Urinary bladder (tissue), 3 donors: ENCODE measurements at regions not wholly inside any gene's neighbourhood (a gene's known extent, or its start where the extent isn't known, plus 50 kb on each side); places are given as distances from the start of the nearest gene placed in this dataset.
A peak's percentile ranks its signal among the peaks of the same experiment; 100 is the strongest.

Experiments used
- DNase-seq: peaks from one replicate; pipeline ENCODE4 v3.0.0-alpha.2; 2015; ENCODE audit errors: extremely low spot score
- H3K27ac ChIP-seq: one replicate; pipeline ENCODE4 v1.5.1; 2013; ENCODE audit warnings: low read depth, mild to moderate bottlenecking, moderate library complexity
- H3K36me3 ChIP-seq: one replicate; pipeline ENCODE4 v1.6.1; 2013; ENCODE audit warnings: mild to moderate bottlenecking, moderate library complexity; ENCODE audit not compliant: insufficient read depth
- H3K4me1 ChIP-seq: one replicate; pipeline ENCODE4 v1.6.1; 2013; ENCODE audit warnings: mild to moderate bottlenecking, moderate library complexity; ENCODE audit not compliant: insufficient read depth
- H3K4me3 ChIP-seq: one replicate; pipeline ENCODE4 v1.5.1; 2013; ENCODE audit warnings: low read depth, low read length
- WGBS: extraction: QIAGEN DNeasy Blood & Tissue Kit; methylation state at CpG from one replicate; pipeline ENCODE4 v1.1.7; 2013; 5-methylcytosine and 5-hydroxymethylcytosine counted together
- donor health status: healthy with polysubstance abuse.
- donor health status: healthy.

DNA sequence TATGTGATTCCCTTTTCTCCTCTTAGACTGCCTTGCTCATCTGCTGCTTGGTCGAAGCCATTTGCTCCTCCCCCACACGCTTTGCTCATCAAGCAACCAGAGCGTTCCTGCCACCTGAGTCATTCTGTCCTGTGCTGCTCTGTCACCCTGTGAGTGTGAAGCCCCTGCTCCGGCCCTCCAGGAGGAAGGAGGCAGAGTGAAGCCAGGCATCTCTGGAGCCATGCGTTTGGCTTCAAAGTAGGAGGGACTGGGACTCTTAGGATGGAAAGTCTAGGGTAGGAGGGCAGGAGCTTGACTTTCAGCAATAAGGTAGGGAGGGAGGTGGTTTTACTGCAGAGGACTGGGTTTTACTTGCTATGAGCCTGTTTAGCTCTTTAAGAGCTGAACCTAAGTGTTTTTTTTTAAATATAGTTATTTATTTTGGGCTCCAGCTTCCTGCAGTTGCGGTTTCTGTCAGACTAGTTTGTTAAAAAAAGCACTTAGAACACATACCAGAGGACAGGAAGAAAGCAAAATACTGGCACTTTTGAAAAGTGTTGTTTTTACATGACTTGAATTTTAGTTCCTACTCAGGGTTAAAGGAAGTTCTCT, 63.6 kb downstream of the SPINK2 start:
- no peaks in the 10 kb centered on the region for H3K36me3 ChIP-seq
- no peak overlapping the region for H3K4me3 ChIP-seq
- 37% methylated on average over 6 of the region's 6 CpGs for WGBS
- peaks cover 2% of the 10 kb centered on the region for H3K4me1 ChIP-seq
- no peak overlapping the region for H3K27ac ChIP-seq
- DNase-seq: peak; percentile 48

DNA sequence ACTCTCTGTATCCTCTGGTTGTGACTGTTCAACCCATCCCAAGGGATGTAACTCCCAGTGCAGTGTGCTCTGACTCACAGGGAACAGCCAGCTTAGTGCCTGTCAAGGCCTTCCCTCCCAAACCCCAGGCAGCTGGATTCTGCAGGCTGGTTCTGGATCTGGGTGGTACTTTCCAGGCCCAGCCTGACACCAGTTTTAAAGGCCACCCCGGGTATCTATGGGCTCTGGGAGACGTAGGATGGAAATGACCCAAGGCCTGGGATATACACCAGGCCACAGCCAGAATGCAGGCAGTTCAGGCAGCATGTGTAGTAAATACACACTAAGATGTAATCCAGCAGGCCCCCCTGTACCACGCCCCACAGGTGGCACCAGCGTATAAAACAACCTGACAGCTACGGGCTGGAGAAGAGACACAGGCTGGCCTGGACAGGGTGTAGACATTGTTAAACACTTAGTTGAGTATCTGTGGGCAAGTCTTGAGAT, 64.2 kb downstream of the SPINK2 start:
- 67% methylated on average over 5 of the region's 5 CpGs for WGBS
- DNase-seq: no peak
- Histone ChIP-seq H3K4me1 (peaks cover 2% of the 10 kb centered on the region), H3K27ac (peak overlapping the region; percentile 87), H3K36me3 (no peaks in the 10 kb centered on the region), H3K4me3 (no peak overlapping the region)

DNA sequence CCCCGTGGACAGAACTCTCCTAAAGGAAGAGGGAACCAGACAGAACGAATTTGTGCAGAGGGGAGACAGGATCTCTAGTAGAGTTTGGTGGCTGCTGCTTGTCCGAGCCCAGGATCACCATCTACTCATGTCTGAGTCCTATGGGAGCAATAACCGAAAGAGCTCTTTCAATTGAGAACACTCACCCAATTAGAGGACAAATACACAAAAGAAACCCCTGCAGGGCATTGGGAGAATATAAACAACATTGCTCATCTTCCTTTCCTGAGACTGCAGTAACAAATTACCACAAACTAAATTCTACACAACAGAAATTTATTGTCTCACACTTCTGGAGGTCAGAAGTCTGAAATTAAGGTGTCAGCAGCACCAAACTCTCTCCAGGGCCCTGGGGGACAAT, 65.6 kb downstream of the SPINK2 start:
- Histone ChIP-seq H3K27ac (no peak overlapping the region), H3K4me3 (no peak overlapping the region), H3K36me3 (no peaks in the 10 kb centered on the region), H3K4me1 (peaks cover 2% of the 10 kb centered on the region)
- DNase-seq: no peak
- WGBS: 76% methylated on average over 4 of the region's 4 CpGs

DNA sequence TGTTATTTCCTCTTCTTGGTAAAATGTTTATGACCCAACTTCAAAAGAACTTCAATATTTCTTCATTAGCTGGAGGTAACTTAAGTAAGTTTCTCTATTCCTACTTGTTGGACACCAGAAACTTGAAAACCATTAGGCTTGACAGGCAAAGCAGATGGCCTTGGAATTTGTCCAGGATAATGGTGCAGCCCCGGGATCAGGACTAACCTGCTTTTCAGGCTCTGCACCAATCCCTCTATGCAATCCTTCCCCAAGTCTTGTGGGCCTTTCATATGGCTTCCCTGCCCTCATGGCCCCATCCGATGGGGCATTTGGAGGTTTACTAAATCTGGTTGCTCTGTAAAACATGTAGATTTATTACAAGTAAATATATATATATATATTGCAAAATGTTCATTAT, 68.5 kb downstream of the SPINK2 start:
- Histone ChIP-seq H3K27ac (no peak overlapping the region), H3K36me3 (no peaks in the 10 kb centered on the region), H3K4me1 (peaks cover 2% of the 10 kb centered on the region), H3K4me3 (no peak overlapping the region)
- 51% methylated on average over 2 of the region's 2 CpGs for WGBS
- no peak for DNase-seq

DNA sequence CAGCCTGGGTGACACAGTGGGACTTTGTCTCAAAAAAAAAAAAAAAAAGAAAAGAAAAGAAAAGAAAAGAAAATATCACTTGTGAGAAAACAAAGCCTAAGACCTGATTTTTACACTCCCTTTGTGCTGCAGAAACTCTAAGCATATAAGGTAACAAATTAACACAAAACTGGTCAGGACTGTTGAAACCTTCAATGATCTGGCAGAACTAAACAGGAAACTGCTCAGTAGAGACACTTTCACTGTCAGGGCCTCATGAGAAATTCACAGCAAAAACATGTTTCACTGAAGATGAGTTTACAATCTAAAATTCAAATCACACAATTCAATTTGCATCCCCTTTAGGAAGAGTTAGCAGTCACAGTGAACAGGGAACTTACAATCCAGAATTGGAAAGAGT, 69.1 kb upstream of the HOPX start:
- no peak overlapping the region for H3K4me3 ChIP-seq
- H3K36me3 ChIP-seq: no peaks in the 10 kb centered on the region
- H3K4me1 ChIP-seq: no peaks in the 10 kb centered on the region
- H3K27ac ChIP-seq: no peak overlapping the region
- no peak for DNase-seq

DNA sequence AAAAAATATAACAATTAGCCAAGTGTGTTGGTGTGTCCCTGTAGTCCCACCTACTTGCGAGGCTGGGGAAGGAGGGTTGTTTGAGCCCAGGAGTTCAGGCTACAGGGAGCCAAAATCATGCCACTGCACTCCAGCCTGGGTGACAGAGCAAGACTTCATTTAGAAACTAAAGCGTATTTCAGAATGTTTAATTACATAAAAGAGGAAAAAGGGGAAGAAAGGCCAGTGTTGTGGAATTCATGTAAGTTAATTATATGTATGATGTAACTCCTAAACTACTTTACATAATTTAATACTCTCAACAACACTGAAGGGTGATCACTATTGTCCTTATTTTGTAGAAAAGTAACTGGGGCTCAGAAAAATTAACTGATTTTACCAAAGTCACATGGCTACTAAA, 67.2 kb upstream of the HOPX start:
- H3K27ac ChIP-seq: no peak overlapping the region
- no peak overlapping the region for H3K4me3 ChIP-seq
- 91% methylated on average over 2 of the region's 2 CpGs for WGBS
- H3K36me3 ChIP-seq: no peaks in the 10 kb centered on the region
- peaks cover 1% of the 10 kb centered on the region for H3K4me1 ChIP-seq
- DNase-seq: no peak

DNA sequence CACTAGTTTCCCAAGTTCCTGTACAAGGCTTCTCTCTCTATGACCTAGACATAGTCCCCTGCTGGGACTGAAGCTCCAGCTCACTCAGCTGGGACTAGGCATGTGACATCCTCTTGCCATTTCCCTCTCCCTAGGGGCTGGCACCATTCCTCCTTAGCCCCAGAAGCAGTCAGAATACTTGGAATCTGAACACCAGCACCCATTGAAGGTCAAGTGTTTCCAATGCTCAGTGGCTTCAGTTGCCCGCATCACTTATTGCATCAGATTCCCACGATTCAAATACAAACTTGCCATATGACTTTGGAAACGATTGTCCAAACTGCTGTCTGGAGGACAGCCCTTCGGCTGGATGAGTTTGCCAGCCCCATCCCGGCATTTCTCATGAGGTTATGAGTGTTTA, 65.5 kb upstream of the HOPX start:
- no peak for DNase-seq
- 87% methylated on average over 5 of the region's 5 CpGs for WGBS
- Histone ChIP-seq H3K27ac (no peak overlapping the region), H3K4me3 (no peak overlapping the region), H3K36me3 (no peaks in the 10 kb centered on the region), H3K4me1 (peaks cover 1% of the 10 kb centered on the region)

DNA sequence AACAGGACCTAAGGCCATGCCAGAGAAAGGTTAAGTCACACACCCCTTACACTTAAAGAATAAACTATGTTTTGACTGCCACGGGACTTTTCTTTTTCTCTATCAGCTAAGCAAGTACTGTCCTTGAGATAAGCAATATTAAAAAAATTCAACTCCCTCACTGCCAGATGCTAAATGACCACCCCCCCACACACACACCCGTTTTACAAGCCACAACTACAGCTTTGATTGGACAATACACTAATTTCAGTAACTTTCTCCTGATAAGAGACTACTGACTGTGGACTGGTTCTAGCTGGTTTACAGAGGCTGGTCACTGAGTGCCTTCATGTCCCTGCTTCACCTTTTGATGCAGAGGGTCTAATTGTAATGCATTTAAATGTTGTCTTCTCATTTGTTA, 63.9 kb upstream of the HOPX start:
- Histone ChIP-seq H3K4me1 (peaks cover 1% of the 10 kb centered on the region), H3K4me3 (no peak overlapping the region), H3K36me3 (no peaks in the 10 kb centered on the region), H3K27ac (no peak overlapping the region)
- WGBS: 63% methylated on average over 2 of the region's 2 CpGs
- DNase-seq: no peak

DNA sequence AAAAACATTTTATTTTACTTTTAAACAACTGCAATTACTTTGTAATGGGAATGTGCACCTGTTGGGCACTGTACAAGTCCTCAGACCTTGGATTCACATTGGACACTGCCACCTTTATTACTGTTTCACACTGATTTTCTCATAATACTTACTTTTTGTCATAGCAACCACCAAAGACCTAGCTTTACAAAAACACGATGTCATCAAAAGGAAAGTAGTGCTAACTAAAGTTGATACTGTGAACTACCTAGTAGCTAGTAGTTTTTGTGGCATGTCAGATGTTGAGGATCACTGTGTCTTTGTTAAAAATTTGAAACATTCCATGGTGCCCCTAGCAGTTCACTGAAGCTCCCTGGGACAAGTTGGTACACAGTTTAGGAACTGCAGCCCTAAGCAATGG, 62.9 kb upstream of the HOPX start:
- no peak overlapping the region for H3K4me3 ChIP-seq
- peaks cover 1% of the 10 kb centered on the region for H3K4me1 ChIP-seq
- 73% methylated on average over 1 of the region's 1 CpG for WGBS
- no peak for DNase-seq
- no peak overlapping the region for H3K27ac ChIP-seq
- H3K36me3 ChIP-seq: no peaks in the 10 kb centered on the region

DNA sequence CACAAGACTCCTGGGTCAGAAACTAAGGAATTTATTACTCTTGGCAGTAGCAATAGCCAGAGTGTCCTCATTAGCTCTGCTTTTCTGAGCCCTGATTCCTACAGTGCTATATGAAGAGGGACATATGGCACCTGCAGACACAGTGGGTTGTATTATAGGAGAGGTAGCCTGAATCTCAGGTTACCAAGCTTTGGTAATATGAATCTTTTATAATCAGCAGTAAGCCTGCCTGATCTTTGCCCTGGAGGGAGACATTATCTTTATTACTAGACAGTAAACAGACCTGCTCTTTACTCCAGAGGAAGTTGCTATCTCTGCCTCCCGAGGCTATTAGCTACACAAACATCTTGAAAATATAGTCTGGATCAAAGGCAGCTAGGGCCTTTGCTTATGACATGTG, 62.5 kb upstream of the HOPX start:
- Histone ChIP-seq H3K4me1 (peaks cover 1% of the 10 kb centered on the region), H3K27ac (no peak overlapping the region), H3K4me3 (no peak overlapping the region), H3K36me3 (no peaks in the 10 kb centered on the region)
- 4% methylated on average over 1 of the region's 1 CpG for WGBS
- no peak for DNase-seq

DNA sequence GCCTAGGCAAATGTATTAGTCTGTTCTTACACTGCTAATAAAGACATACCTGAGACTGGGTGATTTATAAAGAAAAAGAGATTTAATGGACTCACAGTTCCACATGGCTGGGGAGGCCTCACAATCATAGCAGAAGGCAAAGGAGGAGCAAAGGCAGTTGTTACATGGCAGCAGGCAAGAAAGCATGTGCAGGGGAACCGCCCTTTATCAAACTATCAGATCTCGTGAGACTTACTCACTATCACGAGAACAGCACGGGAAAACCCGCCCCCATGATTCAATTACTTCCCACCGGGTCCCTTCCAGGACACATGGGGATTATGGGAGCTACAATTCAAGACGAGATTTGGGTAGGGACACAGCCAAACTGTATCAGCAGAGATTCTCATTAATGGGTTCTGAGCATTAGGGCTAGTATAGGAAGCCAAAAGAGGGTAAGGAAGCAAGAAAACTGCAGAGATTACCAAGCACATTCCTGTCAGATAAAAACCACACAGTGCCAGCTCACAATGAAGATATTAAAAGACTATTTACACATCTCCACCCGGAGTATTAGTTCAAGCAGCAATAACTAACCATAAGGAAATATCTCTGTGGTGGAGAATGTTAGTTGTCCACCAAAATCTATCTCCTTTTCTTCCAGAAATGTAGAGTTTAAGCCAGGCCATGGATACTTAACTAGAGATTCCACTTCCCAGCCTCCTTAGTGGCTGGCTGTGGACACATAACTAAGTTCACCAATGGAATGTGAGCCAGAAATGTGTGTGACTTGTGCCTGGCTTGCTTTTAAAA, 61.2 kb upstream of the HOPX start:
- WGBS: 75% methylated on average over 8 of the region's 8 CpGs
- no peak overlapping the region for H3K27ac ChIP-seq
- no peak overlapping the region for H3K4me3 ChIP-seq
- no peak for DNase-seq
- no peaks in the 10 kb centered on the region for H3K36me3 ChIP-seq
- H3K4me1 ChIP-seq: peaks cover 1% of the 10 kb centered on the region

DNA sequence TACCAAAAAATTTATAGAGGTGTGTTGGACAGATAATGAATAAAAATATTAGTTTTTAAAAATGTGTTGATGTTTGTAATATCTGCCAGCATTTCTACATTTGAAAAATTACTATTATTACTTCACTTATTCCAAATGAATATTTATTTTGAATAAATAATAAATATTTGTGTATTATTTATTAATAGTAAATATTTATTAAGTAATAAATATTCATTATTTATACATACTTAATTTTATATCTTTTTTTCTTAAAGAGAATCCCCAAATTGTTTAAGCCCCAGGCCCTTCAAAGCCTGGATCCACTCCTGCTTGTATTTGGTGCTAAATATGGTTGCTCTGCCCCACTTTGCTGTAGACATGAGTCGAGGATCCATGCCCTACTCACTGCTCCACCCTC, 60.5 kb upstream of the HOPX start:
- Histone ChIP-seq H3K36me3 (no peaks in the 10 kb centered on the region), H3K27ac (no peak overlapping the region), H3K4me1 (peaks cover 1% of the 10 kb centered on the region), H3K4me3 (no peak overlapping the region)
- WGBS: 84% methylated on average over 1 of the region's 1 CpG
- no peak for DNase-seq

DNA sequence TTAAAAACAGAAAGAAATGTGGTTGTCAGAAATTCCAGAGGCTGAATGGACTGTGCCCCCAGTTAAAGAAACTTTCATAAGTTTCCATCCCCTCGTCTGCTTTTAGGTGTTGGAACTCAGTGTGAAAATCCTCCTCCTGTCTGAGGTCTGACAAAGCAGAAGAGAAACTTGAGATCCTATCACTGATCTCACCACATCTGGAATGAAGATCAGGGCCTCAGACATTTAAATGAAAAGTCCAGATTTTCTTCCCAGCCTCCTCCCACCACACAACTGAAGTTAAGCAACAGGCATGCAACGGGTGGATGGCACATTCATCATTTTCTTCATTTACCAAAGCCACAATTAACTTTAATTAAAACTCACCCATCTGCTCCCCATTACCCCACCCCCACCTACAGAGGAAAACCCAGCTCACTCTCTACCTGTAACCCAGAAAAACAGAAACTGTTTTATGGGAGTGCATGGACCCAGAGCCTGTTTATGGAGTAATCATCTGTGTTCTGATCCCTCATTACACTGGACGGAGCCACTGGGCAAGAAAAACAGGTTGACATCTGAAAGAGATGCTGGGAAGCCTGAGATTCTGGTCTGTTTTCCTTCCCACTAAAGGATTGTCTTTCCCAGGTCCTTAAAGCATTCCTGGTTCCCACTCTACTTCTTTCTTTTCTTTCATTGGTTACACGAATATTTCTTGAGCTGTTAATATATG, 58.1 kb upstream of the HOPX start:
- no peaks in the 10 kb centered on the region for H3K36me3 ChIP-seq
- DNase-seq: no peak
- 61% methylated on average over 4 of the region's 4 CpGs for WGBS

DNA sequence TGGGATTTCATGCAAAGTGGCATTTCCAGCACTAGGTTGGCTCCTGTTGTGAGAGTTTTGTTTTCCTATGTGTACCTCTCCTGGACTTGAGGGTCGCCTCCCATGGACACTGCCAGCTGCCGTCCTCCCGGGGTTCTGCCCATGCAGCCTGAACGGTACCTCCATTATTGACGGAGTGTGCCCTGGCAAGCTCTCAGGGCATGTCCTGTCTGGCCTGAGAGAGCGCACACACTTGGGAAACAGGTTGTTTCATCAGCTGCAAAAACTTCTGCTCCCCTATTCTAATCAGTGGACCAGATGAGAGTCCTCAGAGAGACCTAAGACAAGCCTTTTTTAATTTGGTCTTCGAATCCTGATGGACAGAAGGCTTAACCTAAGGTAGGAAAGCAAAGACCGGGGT, 56.6 kb upstream of the HOPX start:
- Histone ChIP-seq H3K4me3 (no peak overlapping the region), H3K36me3 (no peaks in the 10 kb centered on the region), H3K27ac (no peak overlapping the region), H3K4me1 (no peaks in the 10 kb centered on the region)
- DNase-seq: no peak
- WGBS: 85% methylated on average over 8 of the region's 8 CpGs

More for the DNA sequence above, 58.1 kb upstream of the HOPX start:
- no peak overlapping the region for H3K4me3 ChIP-seq
- H3K27ac ChIP-seq: no peak overlapping the region
- H3K4me1 ChIP-seq: no peaks in the 10 kb centered on the region
